Activated T-helper 2 cell treated with anti-CD3 and anti-CD28 coated beads, Interferon-gamma antibody, Interleukin-2, Interleukin-4, amounts not matched to agents 10 μg/mL and 5 μg/mL and 100 μg/mL, durations not matched to agents 14 hours and 24 hours and 36 hours (primary cell): ENCODE measurements at regions not wholly inside any gene's neighbourhood (a gene's known extent, or its start where the extent isn't known, plus 50 kb on each side); places are given as distances from the start of the nearest gene placed in this dataset.

Experiments used
- DNase-seq: peaks from one replicate; pipeline ENCODE4 v3.0.0; 2021; ENCODE audit warnings: low spot score
- H3K27ac Mint-ChIP-seq: one replicate; pipeline ENCODE4 v1.8.0; 2021; ENCODE audit warnings: mixed read lengths
- H3K27me3 Mint-ChIP-seq: one replicate; pipeline ENCODE4 v1.8.0; 2021; ENCODE audit warnings: low read depth, mixed read lengths
- H3K36me3 Mint-ChIP-seq: one replicate; pipeline ENCODE4 v1.8.0; 2021; ENCODE audit warnings: low read depth, mixed read lengths
- H3K4me1 Mint-ChIP-seq: one replicate; pipeline ENCODE4 v1.8.0; 2021; ENCODE audit warnings: low read depth, mixed read lengths
- H3K4me3 Mint-ChIP-seq: one replicate; pipeline ENCODE4 v1.8.0; 2021; ENCODE audit warnings: low read depth, mild to moderate bottlenecking, moderate library complexity, mixed read lengths
- H3K9me3 Mint-ChIP-seq: one replicate; pipeline ENCODE4 v1.8.0; 2021; ENCODE audit warnings: mixed read lengths
- intact Hi-C: fragments of 100-400 bp; cut with micrococcal nuclease; formaldehyde crosslinking; loops from one replicate; pipeline ENCODE4 v1.15.1; 2023

DNA sequence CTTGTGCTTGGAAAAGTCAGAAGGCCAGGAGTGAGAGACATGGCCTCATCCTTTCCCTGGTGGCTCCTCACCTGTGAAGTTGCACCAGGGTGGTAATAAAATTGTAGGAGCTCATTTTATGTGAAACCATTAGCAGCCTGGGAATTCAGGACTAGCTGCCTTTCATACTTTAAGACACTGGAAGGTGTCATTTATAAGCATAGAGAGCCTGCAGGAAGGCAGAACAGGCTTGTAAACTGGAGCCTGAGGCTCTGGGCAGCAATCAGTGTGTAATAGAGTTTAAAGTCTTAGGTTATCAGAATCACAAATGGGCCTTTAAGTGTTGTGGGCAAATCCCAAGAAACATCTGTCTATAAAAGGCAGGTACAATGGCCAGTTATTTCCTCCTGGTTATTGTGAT is 127.2 kb downstream of the TM9SF2 start:
- Mint-ChIP-seq H3K27me3 (peaks cover 22% of the 10 kb centered on the region), H3K4me1 (peaks cover 3% of the 10 kb centered on the region), H3K27ac (no peak overlapping the region), H3K9me3 (no peaks in the 10 kb centered on the region), H3K36me3 (no peaks in the 10 kb centered on the region), H3K4me3 (no peak overlapping the region)
- DNase-seq = no peak
- intact Hi-C loops = no loop called here

DNA sequence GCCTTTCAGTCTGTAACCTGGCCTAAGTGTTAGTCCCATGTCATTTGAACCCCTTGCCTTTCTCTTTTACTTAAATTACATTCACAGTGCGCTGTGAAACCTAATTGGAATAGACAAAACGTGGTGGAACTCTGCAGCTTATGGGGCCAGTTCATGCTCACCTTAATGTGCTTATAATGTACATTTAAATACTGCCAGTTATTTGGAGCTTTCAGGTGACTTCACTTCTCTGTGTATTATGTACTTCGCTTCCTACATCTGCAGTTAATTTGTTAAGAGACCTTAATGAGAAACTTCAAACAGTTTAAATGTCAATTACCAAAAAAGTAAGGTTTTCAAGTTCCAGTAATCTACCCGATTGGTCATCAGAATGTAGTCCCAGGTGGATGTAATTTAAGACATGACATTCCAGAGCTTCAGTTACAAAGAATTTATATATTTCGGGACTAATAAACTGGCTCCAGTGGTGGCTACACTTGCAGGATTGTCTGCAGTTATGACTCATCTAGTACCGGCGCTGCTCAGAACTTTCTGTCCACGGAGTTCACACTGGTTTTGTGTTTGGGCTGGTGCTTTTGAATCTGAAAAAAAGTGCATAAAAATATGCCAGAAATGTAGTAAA is 125.3 kb downstream of the TM9SF2 start:
- H3K36me3 Mint-ChIP-seq = no peaks in the 10 kb centered on the region
- intact Hi-C loops = no loop called here
- no peaks in the 10 kb centered on the region for H3K9me3 Mint-ChIP-seq
- no peak overlapping the region for H3K27ac Mint-ChIP-seq
- peaks cover 18% of the 10 kb centered on the region for H3K27me3 Mint-ChIP-seq
- no peak for DNase-seq
- no peak overlapping the region for H3K4me3 Mint-ChIP-seq
- H3K4me1 Mint-ChIP-seq = peaks cover 3% of the 10 kb centered on the region

DNA sequence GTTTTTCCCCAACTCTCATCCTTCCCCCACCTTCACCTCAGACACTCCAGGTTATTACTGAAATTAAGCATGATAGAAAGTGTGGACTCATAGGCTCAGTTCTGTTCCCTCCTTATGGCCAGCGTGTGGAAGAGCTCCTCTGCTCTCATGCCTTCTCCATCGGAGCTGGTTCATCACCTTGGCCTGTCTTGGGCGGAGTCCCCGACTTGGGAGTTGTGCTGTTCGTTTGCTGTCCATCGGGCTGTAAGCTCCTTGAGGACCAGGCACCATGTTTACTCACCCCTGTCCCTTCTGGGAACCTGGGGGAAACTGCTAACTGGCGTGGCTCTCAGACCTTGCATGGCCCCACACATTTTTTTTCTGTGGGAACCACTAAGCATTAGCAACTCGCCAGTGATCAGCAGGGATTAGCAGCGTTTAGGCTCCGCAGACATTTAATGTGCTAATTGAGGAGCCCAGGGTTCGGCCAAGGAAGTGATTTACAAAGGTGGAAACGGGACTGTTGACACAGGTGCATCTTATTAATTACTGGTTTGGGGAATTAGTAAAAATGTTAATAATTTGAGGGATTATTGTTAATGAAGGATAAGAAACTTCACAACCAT is 123.8 kb downstream of the TM9SF2 start:
- DNase-seq = no peak
- intact Hi-C loops = no loop called here
- Mint-ChIP-seq H3K4me1 (peaks cover 3% of the 10 kb centered on the region), H3K27me3 (peaks cover 18% of the 10 kb centered on the region), H3K27ac (no peak overlapping the region), H3K4me3 (no peak overlapping the region), H3K9me3 (no peaks in the 10 kb centered on the region), H3K36me3 (no peaks in the 10 kb centered on the region)

DNA sequence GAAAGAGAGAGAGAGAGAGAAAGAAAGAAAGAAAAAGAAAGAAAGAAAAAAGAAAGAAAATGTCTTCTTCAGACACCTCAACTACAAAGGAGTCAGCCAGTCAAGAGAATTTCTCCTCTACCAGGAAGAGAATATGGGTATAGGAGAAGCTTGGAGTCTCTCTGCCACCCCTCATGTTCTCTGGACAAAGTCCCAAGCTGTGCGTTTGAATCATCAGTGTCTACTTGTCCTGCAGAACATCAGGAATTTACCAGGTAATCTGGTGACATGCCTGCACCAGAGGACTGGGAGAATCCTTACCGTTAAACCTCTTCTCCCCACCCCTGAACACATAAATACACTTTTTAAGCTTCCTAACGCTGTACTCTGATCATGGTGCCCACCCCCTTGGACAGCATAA is 119.5 kb downstream of the TM9SF2 start:
- peaks cover 3% of the 10 kb centered on the region for H3K4me1 Mint-ChIP-seq
- H3K27me3 Mint-ChIP-seq = peaks cover 5% of the 10 kb centered on the region
- H3K36me3 Mint-ChIP-seq = no peaks in the 10 kb centered on the region
- H3K27ac Mint-ChIP-seq = no peak overlapping the region
- no peaks in the 10 kb centered on the region for H3K9me3 Mint-ChIP-seq
- no peak overlapping the region for H3K4me3 Mint-ChIP-seq
- DNase-seq = no peak
- intact Hi-C loops = no loop called here

DNA sequence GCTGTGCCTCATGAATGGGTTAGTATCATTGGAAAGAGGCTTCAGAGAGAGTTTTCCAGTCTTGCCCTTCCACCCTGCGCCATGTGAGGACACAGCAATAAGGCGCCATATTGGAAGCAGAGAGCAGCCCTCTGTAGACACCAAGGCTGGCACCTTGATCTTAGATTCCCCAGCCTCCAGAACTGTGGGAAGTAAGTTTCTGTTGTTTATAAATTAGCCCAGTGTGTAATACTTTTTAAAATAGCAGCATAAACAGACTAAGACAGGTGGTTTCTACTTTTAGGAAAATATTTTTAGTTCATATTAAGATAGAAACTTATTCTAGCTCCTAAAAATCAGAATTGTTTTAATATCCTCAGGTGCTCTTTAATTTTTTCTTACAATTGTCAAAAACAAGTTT is 117.9 kb downstream of the TM9SF2 start:
- Mint-ChIP-seq H3K9me3 (no peaks in the 10 kb centered on the region), H3K27me3 (no peaks in the 10 kb centered on the region), H3K4me1 (no peaks in the 10 kb centered on the region), H3K27ac (no peak overlapping the region), H3K36me3 (no peaks in the 10 kb centered on the region), H3K4me3 (no peak overlapping the region)
- intact Hi-C loops = loop anchor here (5.0 kb wide), 1 partner anchor 92 kb away; no protein-coding TSS in a partner anchor
- DNase-seq = no peak

DNA sequence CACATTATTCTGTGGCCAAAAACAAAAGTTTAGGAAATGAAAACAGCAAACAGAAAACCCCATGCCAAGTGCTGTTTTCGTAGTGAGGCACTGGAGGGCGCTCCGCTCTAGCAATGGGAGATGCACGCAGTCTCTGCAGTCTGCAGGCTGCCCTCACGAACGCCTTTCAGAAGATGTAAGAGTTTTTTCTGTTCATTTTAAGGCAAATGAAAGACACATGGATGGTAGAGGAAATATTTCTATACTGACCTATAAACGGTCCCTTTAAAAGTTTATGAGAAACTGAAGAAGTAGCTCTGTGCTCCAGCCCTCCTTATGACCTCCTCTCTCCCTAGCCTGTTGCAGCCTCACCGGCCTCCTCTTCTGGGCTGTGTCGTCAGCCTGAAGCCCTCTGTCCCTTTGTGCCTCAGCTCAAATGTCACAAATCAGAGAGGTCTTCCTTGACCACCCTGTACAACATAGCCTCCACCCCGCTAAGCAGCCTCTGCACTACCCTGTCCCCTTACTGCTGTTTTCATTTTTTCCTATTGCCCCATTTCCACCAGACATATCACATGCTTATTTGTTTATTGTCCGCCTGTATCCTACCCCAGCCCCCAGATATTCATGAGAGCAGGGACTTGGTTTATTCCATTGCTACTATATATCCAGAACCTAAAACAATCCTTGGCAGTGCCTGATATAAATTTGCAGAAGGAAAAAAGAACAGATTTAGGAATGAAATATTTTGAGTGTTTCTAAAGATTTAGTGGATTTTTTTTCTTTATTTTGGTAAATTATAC is 116.4 kb downstream of the TM9SF2 start:
- Mint-ChIP-seq H3K27ac (no peak overlapping the region), H3K9me3 (no peaks in the 10 kb centered on the region), H3K36me3 (no peaks in the 10 kb centered on the region), H3K4me1 (no peaks in the 10 kb centered on the region), H3K27me3 (no peaks in the 10 kb centered on the region), H3K4me3 (no peak overlapping the region)
- intact Hi-C loops = loop anchor here (5.0 kb wide), 1 partner anchor 90 kb away; no protein-coding TSS in a partner anchor
- no peak for DNase-seq

DNA sequence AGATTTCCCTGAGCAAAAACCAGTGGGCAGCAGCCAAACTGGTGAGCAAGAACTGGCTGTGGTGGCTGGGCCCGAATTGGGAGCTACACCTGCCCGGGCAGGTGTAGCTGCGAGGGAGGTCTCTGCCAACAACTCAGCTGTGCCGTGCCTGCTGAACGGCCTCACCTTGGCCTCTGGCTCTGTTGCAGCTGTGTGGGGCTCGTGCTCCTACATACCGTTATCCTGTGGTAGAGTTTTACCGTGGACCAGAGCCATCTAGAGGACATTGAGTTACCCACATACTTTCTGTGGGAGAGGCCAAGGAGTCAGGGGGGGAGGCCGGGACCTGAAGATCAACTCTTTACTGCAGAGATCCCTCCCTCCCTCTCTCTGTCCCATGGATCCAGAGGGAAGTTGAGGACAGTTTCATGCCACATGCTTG is 113.2 kb downstream of the TM9SF2 start:
- peaks cover 8% of the 10 kb centered on the region for H3K4me1 Mint-ChIP-seq
- intact Hi-C loops = loop anchor here (5.0 kb wide), 1 partner anchor 172 kb away; no protein-coding TSS in a partner anchor
- no peak overlapping the region for H3K27ac Mint-ChIP-seq
- no peaks in the 10 kb centered on the region for H3K27me3 Mint-ChIP-seq
- no peak for DNase-seq
- no peak overlapping the region for H3K4me3 Mint-ChIP-seq
- H3K36me3 Mint-ChIP-seq = no peaks in the 10 kb centered on the region
- no peaks in the 10 kb centered on the region for H3K9me3 Mint-ChIP-seq
